Mammary epithelial cell (primary cell): ENCODE measurements at regions not wholly inside any gene's neighbourhood (a gene's known extent, or its start where the extent isn't known, plus 50 kb on each side); places are given as distances from the start of the nearest gene placed in this dataset.

Source experiments
- CTCF ChIP-seq, 2 donors: IDR thresholded peaks in 1 of 2; conservative IDR thresholded peaks in 1 of 2; 2 replicates each; pipeline ENCODE4 v1.5.1; 2011 to 2012; ENCODE audit warnings: inconsistent platforms in 2 of 2, low read length in 2 of 2, mild to moderate bottlenecking in 2 of 2, control low read depth in 1 of 2, low read depth in 1 of 2; ENCODE audit not compliant: insufficient read depth in 1 of 2; ENCODE audit errors: extremely low read depth in 1 of 2
- EZH2 ChIP-seq: IDR thresholded peaks from 2 replicates; pipeline ENCODE4 v1.6.1; 2012; ENCODE audit warnings: low read length, inconsistent platforms, borderline replicate concordance

GRCh38 chr18:22489704-22490103 lies 72.0 kb upstream of the CTAGE1 start:
- TF ChIP-seq EZH2 (no peak), CTCF (conservative IDR thresholded peaks at IDR 0.05 in 1 of 2, IDR thresholded peaks at IDR 0.05 in 1 of 2; ENCODE audit: extremely low read depth in 1 of 2, insufficient read depth in 1 of 2, low read depth in 1 of 2, low read length in 2 of 2) (no peak)
